ENCODE measurements at regions not wholly inside any gene's neighbourhood (a gene's known extent, or its start where the extent isn't known, plus 50 kb on each side); places are given as distances from the start of the nearest gene placed in this dataset.
A peak's percentile ranks its signal among the peaks of the same experiment; 100 is the strongest.

- H3K18ac ChIP-seq (ENCODE audit: low read depth, low read length), result no peak overlapping the region
- no peaks in the 10 kb centered on the region for H3K27me3 ChIP-seq (ENCODE audit: control insufficient read depth, insufficient read depth, low read length)
- H3K14ac ChIP-seq (replicated peaks; ENCODE audit: low read depth, low read length), result no peak overlapping the region
- H3K27ac ChIP-seq (ENCODE audit: insufficient read depth, low read length), result no peak overlapping the region
- no peaks in the 10 kb centered on the region for H4K20me1 ChIP-seq (ENCODE audit: insufficient read depth, low read length)
- H2AK9ac ChIP-seq (replicated peaks; ENCODE audit: low read depth, low read length, poor library complexity), result no peak overlapping the region
- TF ChIP-seq MAFK (IDR thresholded peaks at IDR 0.05; ENCODE audit: low read depth, low read length) (no peak), CTCF (conservative IDR thresholded peaks at IDR 0.05; ENCODE audit: low read depth, low read length) (no peak), RAD21 (IDR thresholded peaks at IDR 0.05; ENCODE audit: low read length) (no peak), MXI1 (IDR thresholded peaks at IDR 0.05; ENCODE audit: borderline replicate concordance, low read depth, low read length) (no peak), CEBPB (IDR thresholded peaks at IDR 0.05; ENCODE audit: low read depth, low read length) (no peak), POLR2A (IDR thresholded peaks at IDR 0.05; ENCODE audit: low read depth, low read length) (no peak), FOS (IDR thresholded peaks at IDR 0.05; ENCODE audit: low read depth, low read length) (no peak), RCOR1 (IDR thresholded peaks at IDR 0.05; ENCODE audit: insufficient replicate concordance, low read length) (no peak)
- H3K4ac ChIP-seq (ENCODE audit: low read depth, low read length), result no peak overlapping the region
- H2BK20ac ChIP-seq (ENCODE audit: low read depth, low read length), result no peak overlapping the region
- peak; percentile 51; the same call in 1 of the 2 replicates for ATAC-seq (ENCODE audit: low read depth)
- H3K9me1 ChIP-seq (ENCODE audit: insufficient read depth, low read length), result no peaks in the 10 kb centered on the region
- no peak overlapping the region for H2BK120ac ChIP-seq (ENCODE audit: low read depth, low read length)
- H2BK15ac ChIP-seq (ENCODE audit: low read depth, low read length), result no peak overlapping the region
- H2AFZ ChIP-seq (replicated peaks; ENCODE audit: low read length, poor library complexity), result no peak overlapping the region
- no peak overlapping the region for H3K56ac ChIP-seq (ENCODE audit: extremely low read depth, insufficient read depth, low read length)
- no peaks in the 10 kb centered on the region for H3K4me1 ChIP-seq (ENCODE audit: control insufficient read depth, insufficient read depth, low read length)
- intact Hi-C loops (cut with micrococcal nuclease) (no loop called here), dilution Hi-C loops (cut with HindIII; ENCODE audit: low sequenced_read_pairs, unreplicated experiment) (no loop called here), in situ Hi-C loops (cut with MboI; ENCODE audit: low sequenced_read_pairs) (no loop called here)
- H3K9ac ChIP-seq (ENCODE audit: low read depth, low read length), result no peak overlapping the region
- H3K23ac ChIP-seq (ENCODE audit: low read depth, low read length), result no peak overlapping the region
- H3K79me1 ChIP-seq (ENCODE audit: low read depth in 1 of 2, low read length in 2 of 2), result no peaks in the 10 kb centered on the region
- H3K4me2 ChIP-seq (ENCODE audit: low read depth, low read length), result peak overlapping the region; percentile 62; the same call in 1 of the 2 replicates
- no CpG with 5 or more reads among the region's 6 CpGs for WGBS, 2 experiments (ENCODE audit: extremely low coverage in 2 of 2, insufficient read length in 1 of 2)
- H4K8ac ChIP-seq (ENCODE audit: low read depth in 2 of 2, low read length in 2 of 2), result no peak overlapping the region
- peak; percentile 70 for DNase-seq
- H3K36me3 ChIP-seq (ENCODE audit: control insufficient read depth, insufficient read depth, low read length), result no peaks in the 10 kb centered on the region
- no peak overlapping the region for H2AK5ac ChIP-seq (ENCODE audit: low read depth, low read length)
- CTCF ChIA-PET, result no interaction called here
- POLR2A ChIA-PET (ENCODE audit: unreplicated experiment), result no interaction called here
- no peak overlapping the region for H4K91ac ChIP-seq (ENCODE audit: insufficient read depth, low read depth, low read length)
- no peak overlapping the region for H3K4me3 ChIP-seq (ENCODE audit: insufficient read depth, low read depth, low read length)
- H2BK5ac ChIP-seq (ENCODE audit: low read depth, low read length, poor library complexity, severe bottlenecking), result no peak overlapping the region
- no peaks in the 10 kb centered on the region for H3K9me3 ChIP-seq (ENCODE audit: control insufficient read depth, insufficient read depth, low read length)
- no peak overlapping the region for H4K5ac ChIP-seq (ENCODE audit: low read depth, low read length)
- BruUV-seq (replicated peaks), result no TSS peak
Measured at GRCh38 chr4:111618908-111619307, 526.3 kb upstream of the FAM241A start.

Measured in IMR-90 (cell line).